GM12878 (cell line): ENCODE measurements at regions not wholly inside any gene's neighbourhood (a gene's known extent, or its start where the extent isn't known, plus 50 kb on each side); places are given as distances from the start of the nearest gene placed in this dataset.
A peak's percentile ranks its signal among the peaks of the same experiment; 100 is the strongest.

Source experiments
- ATAC-seq: fragments of 200-7000 bp; cut with Tn5 transposase; 3 replicates; pipeline ENCODE4 v1.9.1; 2020; ENCODE audit warnings: mild to moderate bottlenecking, moderate library complexity
- BruUV-seq: library from RNA; stranded (reverse); fragments of 400-500 nt; replicated peaks from 2 replicates; lab custom pipeline; 2021; lab: Mats Ljungman, UMichigan
- CTCF ChIA-PET: fragments of 300-600 bp; sonication (Branson Sonifier 250); formaldehyde crosslinking; extraction: SDS; loops from one replicate; lab custom pipeline; 2021; ENCODE audit warnings: inconsistent platforms; lab: Yijun Ruan, JAX
- POLR2A ChIA-PET: fragments of 350-600 bp; formaldehyde crosslinking; extraction: SDS; loops from one replicate; lab custom pipeline; 2021; ENCODE audit warnings: inconsistent platforms; lab: Charles Lee
- RAD21 ChIA-PET: fragments of 300-600 bp; sonication (Branson Sonifier 250); formaldehyde crosslinking; loops from one replicate; lab custom pipeline; 2023; ENCODE audit warnings: antibody characterized with exemption; ENCODE audit not compliant: unreplicated experiment; lab: Charles Lee
- SMC1A ChIA-PET: fragments of 300-600 bp; sonication (Branson Sonifier 250); formaldehyde crosslinking; loops from one replicate; lab custom pipeline; 2023; ENCODE audit not compliant: unreplicated experiment, uncharacterized antibody; lab: Charles Lee
- DNase-seq: peaks from one replicate; pipeline ENCODE4 v3.0.0-alpha.2; 2011; ENCODE audit warnings: low read depth, low spot score
- FAIRE-seq: peaks from 3 replicates; lab custom pipeline; 2011; peaks lifted over from hg19 to GRCh38; lab: Jason Lieb, UNC
- H2AFZ ChIP-seq: 2 replicates; pipeline ENCODE4 v1.6.0; 2011; ENCODE audit warnings: low read depth, low read length, control low read depth; ENCODE audit not compliant: control insufficient read depth
- H3K27ac ChIP-seq: 2 replicates; pipeline ENCODE4 v1.5.1; 2011; ENCODE audit warnings: control low read depth; ENCODE audit not compliant: control insufficient read depth, insufficient read depth
- H3K27me3 ChIP-seq, 2 experiments: replicated peaks in 1 of 2; 2 replicates each; pipeline versions ENCODE4 v1.6.0 to v1.6.1; 2011; ENCODE audit warnings: low read length in 1 of 2; ENCODE audit not compliant: control insufficient read depth in 2 of 2, insufficient read depth in 2 of 2
- H3K36me3 ChIP-seq, 2 experiments: 2 replicates each; pipeline ENCODE4 v1.5.1; 2011; ENCODE audit warnings: low read length in 1 of 2; ENCODE audit not compliant: control insufficient read depth in 2 of 2, insufficient read depth in 2 of 2
- H3K4me1 ChIP-seq: 2 replicates; pipeline ENCODE4 v1.6.1; 2011; ENCODE audit warnings: mild to moderate bottlenecking, low read length, moderate library complexity, mixed read lengths; ENCODE audit not compliant: control insufficient read depth, insufficient read depth
- H3K4me2 ChIP-seq: 2 replicates; pipeline ENCODE4 v1.6.0; 2011; ENCODE audit warnings: control low read depth; ENCODE audit not compliant: control insufficient read depth, insufficient read depth
- H3K4me3 ChIP-seq: fragments of 200-600 bp; sonication (generic); 2 replicates; pipeline ENCODE4 v1.5.1; 2016
- H3K79me2 ChIP-seq: 2 replicates; pipeline ENCODE4 v1.6.0; 2011; ENCODE audit warnings: low read length; ENCODE audit not compliant: control insufficient read depth, insufficient read depth
- H3K9ac ChIP-seq: 2 replicates; pipeline ENCODE4 v1.8.0; 2011; ENCODE audit warnings: low read length, control low read depth, mixed read lengths; ENCODE audit not compliant: control insufficient read depth, insufficient read depth
- H3K9me3 ChIP-seq: replicated peaks from 3 replicates; pipeline ENCODE4 v1.5.1; 2011; ENCODE audit warnings: mild to moderate bottlenecking, low read length; ENCODE audit not compliant: control insufficient read depth, insufficient read depth
- H4K20me1 ChIP-seq: 2 replicates; pipeline ENCODE4 v1.6.0; 2011; ENCODE audit not compliant: control insufficient read depth, insufficient read depth
- EGR1 ChIP-seq, 2 experiments: IDR thresholded peaks; 1 replicate in 1 of 2; 2 replicates in 1 of 2; pipeline ENCODE4 v1.6.1; 2011 to 2012; ENCODE audit warnings: low read depth in 2 of 2, low read length in 2 of 2, borderline replicate concordance in 1 of 2, mild to moderate bottlenecking in 1 of 2, moderate library complexity in 1 of 2
- FOXM1 ChIP-seq: IDR thresholded peaks from 2 replicates; pipeline ENCODE4 v1.6.1; 2012; ENCODE audit warnings: low read depth, mild to moderate bottlenecking, inconsistent platforms, low read length, moderate library complexity
- IRF4 ChIP-seq: IDR thresholded peaks from 2 replicates; pipeline ENCODE4 v1.6.1; 2011; ENCODE audit warnings: low read depth, low read length
- MYC ChIP-seq: IDR thresholded peaks from 2 replicates; pipeline ENCODE4 v1.6.1; 2011; ENCODE audit warnings: mild to moderate bottlenecking, low read length, moderate library complexity, inconsistent platforms; ENCODE audit not compliant: insufficient read depth, insufficient replicate concordance, insufficient read length, severe bottlenecking
- SP1 ChIP-seq: IDR thresholded peaks from one replicate; pipeline ENCODE4 v1.6.1; 2011; ENCODE audit warnings: low read depth, low read length
- STAT1 ChIP-seq: fragments of 450-650 bp; conservative IDR thresholded peaks from 2 replicates; pipeline ENCODE4 v1.6.1; 2014; ENCODE audit warnings: antibody characterized with exemption, mild to moderate bottlenecking
- whole genome bisulfite sequencing: methylation state at CpG from one replicate; pipeline ENCODE4 v1.1.6; 2016; ENCODE audit warnings: low lambda C conversion rate; ENCODE audit not compliant: insufficient replicate concordance, insufficient coverage; ENCODE audit errors: missing lambda C conversion rate; 5-methylcytosine and 5-hydroxymethylcytosine counted together
- in situ Hi-C: fragments of 300-500 bp; cut with MboI; formaldehyde crosslinking; loops from 9 replicates; pipeline ENCODE4 v1.14.3; 2018; ENCODE audit warnings: mixed read lengths
- intact Hi-C: fragments of 100-400 bp; cut with micrococcal nuclease; formaldehyde crosslinking; loops from one replicate; pipeline ENCODE4 v1.14.2; 2022; ENCODE audit not compliant: unreplicated experiment
- TF ChIP-seq, protein P1 (sequence below): IDR thresholded peaks from 2 replicates; pipeline ENCODE4 v1.6.1; 2011; ENCODE audit warnings: borderline replicate concordance, low read depth, mild to moderate bottlenecking, moderate library complexity, low read length; ENCODE audit not compliant: insufficient read depth, poor library complexity, severe bottlenecking
- TF ChIP-seq, protein P2 (sequence below): IDR thresholded peaks from 2 replicates; pipeline ENCODE4 v1.6.1; 2012; ENCODE audit warnings: low read length, inconsistent platforms
- TF ChIP-seq, protein P3 (sequence below): fragments of 150-350 bp; IDR thresholded peaks from 2 replicates; pipeline ENCODE4 v1.6.1; 2016; ENCODE audit warnings: low read depth, low read length

DNA sequence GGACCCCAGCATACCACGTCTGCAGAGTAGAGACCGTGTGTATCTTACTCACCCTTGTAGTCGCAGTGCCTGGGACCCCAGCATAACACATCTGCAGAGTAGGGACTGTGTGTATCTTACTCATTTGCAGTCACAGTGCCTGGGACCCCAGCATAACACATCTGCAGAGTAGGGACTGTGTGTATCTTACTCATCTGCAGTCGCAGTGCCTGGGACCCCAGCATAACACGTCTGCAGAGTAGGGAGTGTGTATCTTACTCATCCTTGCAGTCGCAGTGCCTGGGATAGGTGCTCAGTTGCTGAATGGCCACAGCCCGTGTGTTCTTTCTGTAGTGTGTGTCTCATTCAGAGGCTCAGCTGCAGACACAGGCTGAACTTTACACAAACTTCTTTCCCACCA, 71.4 kb upstream of the FRG1 start:
- no TSS peak for BruUV-seq
- H4K20me1 ChIP-seq = no peaks in the 10 kb centered on the region
- 31% methylated on average over 6 of the region's 7 CpGs for WGBS
- H3K4me1 ChIP-seq = no peaks in the 10 kb centered on the region
- ChIA-PET CTCF (no interaction called here), SMC1A (interaction anchor here (0.7 kb wide), 1 partner anchor 79 kb away, joined by 3 read pairs; no protein-coding TSS in a partner anchor), POLR2A (no interaction called here), RAD21 (no interaction called here)
- no peaks in the 10 kb centered on the region for H3K79me2 ChIP-seq
- no peak overlapping the region for H3K4me2 ChIP-seq
- FAIRE-seq (no peak), DNase-seq (no peak), ATAC-seq (no peak)
- H3K4me3 ChIP-seq = no peak overlapping the region
- H3K9ac ChIP-seq = no peak overlapping the region
- TF ChIP-seq, protein P1, sequence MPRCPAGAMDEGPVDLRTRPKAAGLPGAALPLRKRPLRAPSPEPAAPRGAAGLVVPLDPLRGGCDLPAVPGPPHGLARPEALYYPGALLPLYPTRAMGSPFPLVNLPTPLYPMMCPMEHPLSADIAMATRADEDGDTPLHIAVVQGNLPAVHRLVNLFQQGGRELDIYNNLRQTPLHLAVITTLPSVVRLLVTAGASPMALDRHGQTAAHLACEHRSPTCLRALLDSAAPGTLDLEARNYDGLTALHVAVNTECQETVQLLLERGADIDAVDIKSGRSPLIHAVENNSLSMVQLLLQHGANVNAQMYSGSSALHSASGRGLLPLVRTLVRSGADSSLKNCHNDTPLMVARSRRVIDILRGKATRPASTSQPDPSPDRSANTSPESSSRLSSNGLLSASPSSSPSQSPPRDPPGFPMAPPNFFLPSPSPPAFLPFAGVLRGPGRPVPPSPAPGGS = peak; percentile 93
- TF ChIP-seq EGR1 (IDR thresholded peaks at IDR 0.05; ENCODE audit: borderline replicate concordance in 1 of 2, low read depth in 2 of 2, low read length in 2 of 2) (no peak), SP1 (no peak)
- in situ Hi-C loops = no loop called here
- no peak overlapping the region for H2AFZ ChIP-seq
- no peaks in the 10 kb centered on the region for H3K9me3 ChIP-seq
- intact Hi-C loops = no loop called here
- no peaks in the 10 kb centered on the region for H3K27me3 ChIP-seq
- H3K27ac ChIP-seq = no peak overlapping the region
- H3K36me3 ChIP-seq = no peaks in the 10 kb centered on the region

DNA sequence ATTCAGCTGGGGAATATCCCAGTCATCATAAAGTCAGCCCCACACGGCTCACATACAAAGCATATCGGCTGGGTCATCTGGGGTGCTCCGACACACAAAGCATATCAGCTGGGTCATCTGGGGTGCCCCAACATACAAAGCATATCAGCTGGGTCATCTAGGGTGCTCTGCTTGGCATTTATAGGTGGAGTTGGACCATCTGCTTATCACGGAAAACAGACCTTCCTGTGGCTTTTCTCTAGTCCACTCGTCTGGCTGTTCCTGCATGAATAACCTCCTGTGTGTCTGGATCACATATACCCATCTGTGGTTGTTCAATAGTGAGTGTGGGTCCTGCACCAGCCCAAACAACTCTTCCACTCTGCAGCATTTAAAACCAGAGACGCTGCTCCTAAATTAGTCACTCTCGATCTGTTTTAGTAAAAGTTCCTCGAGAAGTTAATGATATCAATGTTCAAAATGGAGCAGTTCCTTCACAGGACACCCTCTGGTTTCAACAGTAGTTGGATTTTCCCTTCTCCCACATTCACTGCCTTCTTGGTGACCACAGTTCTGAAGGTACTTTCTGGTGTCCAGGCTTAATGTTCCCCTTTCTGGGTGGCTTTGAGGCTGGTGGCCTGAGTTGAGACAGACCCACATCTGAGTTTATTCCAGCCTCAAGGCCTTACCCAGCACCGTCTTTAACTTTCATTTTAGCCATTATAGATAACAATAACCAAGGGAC, 70.0 kb upstream of the FRG1 start:
- Histone ChIP-seq H3K79me2 (no peaks in the 10 kb centered on the region), H3K36me3 (no peaks in the 10 kb centered on the region), H3K4me1 (no peaks in the 10 kb centered on the region), H3K4me2 (no peak overlapping the region), H4K20me1 (no peaks in the 10 kb centered on the region), H3K27me3 (no peaks in the 10 kb centered on the region), H3K9ac (no peak overlapping the region), H3K9me3 (no peaks in the 10 kb centered on the region), H2AFZ (no peak overlapping the region), H3K27ac (no peak overlapping the region), H3K4me3 (no peak overlapping the region)
- FAIRE-seq (no peak), ATAC-seq (no peak), DNase-seq (no peak)
- intact Hi-C loops (no loop called here), in situ Hi-C loops (no loop called here)
- CTCF ChIA-PET = no interaction called here
- WGBS = 42% methylated on average over 9 of the region's 9 CpGs
- no TSS peak for BruUV-seq
- POLR2A ChIA-PET = no interaction called here
- SMC1A ChIA-PET = no interaction called here
- RAD21 ChIA-PET = no interaction called here
- TF ChIP-seq, protein P2, sequence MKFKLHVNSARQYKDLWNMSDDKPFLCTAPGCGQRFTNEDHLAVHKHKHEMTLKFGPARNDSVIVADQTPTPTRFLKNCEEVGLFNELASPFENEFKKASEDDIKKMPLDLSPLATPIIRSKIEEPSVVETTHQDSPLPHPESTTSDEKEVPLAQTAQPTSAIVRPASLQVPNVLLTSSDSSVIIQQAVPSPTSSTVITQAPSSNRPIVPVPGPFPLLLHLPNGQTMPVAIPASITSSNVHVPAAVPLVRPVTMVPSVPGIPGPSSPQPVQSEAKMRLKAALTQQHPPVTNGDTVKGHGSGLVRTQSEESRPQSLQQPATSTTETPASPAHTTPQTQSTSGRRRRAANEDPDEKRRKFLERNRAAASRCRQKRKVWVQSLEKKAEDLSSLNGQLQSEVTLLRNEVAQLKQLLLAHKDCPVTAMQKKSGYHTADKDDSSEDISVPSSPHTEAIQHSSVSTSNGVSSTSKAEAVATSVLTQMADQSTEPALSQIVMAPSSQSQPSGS = no peak
- TF ChIP-seq IRF4 (no peak), STAT1 (no peak), MYC (no peak), FOXM1 (no peak)
- TF ChIP-seq, protein P3, sequence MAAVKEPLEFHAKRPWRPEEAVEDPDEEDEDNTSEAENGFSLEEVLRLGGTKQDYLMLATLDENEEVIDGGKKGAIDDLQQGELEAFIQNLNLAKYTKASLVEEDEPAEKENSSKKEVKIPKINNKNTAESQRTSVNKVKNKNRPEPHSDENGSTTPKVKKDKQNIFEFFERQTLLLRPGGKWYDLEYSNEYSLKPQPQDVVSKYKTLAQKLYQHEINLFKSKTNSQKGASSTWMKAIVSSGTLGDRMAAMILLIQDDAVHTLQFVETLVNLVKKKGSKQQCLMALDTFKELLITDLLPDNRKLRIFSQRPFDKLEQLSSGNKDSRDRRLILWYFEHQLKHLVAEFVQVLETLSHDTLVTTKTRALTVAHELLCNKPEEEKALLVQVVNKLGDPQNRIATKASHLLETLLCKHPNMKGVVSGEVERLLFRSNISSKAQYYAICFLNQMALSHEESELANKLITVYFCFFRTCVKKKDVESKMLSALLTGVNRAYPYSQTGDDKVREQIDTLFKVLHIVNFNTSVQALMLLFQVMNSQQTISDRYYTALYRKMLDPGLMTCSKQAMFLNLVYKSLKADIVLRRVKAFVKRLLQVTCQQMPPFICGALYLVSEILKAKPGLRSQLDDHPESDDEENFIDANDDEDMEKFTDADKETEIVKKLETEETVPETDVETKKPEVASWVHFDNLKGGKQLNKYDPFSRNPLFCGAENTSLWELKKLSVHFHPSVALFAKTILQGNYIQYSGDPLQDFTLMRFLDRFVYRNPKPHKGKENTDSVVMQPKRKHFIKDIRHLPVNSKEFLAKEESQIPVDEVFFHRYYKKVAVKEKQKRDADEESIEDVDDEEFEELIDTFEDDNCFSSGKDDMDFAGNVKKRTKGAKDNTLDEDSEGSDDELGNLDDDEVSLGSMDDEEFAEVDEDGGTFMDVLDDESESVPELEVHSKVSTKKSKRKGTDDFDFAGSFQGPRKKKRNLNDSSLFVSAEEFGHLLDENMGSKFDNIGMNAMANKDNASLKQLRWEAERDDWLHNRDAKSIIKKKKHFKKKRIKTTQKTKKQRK = no peak
